NOMO-1 (cell line): ENCODE measurements at regions not wholly inside any gene's neighbourhood (a gene's known extent, or its start where the extent isn't known, plus 50 kb on each side); places are given as distances from the start of the nearest gene placed in this dataset.
"Not testable (repeated sequence)": the region's sequence is repeated elsewhere in the genome, so short reads cannot be mapped to it uniquely, and the experiment has no call there.

ENCODE experiments used
- DNase-seq, 2 experiments: peaks; one replicate each; lab custom pipeline; 2025; ENCODE audit not compliant: unreplicated experiment in 2 of 2; lab: John Stamatoyannopoulos, UW

DNA sequence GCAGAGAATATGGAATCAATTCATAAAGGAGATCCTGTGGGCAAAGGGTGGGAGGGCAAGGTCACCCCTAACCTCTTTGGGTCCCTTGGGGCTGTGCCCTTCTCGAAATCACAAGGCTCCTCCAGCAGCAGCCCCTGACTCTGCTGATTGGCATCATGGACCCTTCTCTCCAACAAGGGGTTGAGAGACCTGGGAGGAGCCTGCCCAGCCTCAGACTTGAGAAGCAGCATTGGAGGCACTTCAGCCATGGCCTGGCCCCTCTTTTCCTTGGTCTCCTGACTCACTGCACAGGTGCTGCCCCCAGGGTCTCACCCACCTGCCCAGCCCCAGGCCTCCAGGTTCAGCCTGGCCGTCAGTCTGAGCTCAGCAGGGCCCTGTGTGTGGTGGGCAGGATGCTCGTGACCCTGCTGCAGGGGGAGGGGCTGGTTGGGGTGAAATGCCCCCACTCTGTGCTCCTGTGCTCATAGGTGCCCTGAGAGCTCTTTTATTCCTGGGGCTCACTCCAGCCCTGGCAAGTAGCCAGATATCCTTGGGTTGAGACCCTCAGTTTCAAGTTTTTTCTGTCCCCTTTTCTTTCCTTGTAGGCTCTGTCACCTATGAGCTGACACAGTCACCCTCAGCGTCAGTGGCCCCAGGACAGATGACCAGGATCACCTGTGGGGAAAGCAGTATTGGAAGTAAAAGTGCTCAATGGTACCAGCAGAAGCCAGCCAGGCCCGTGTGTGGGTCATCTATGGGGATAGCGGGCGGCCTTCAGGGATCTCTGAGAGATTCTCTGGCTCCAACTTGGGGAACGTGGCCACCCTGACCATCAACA lies 110.8 kb downstream of the GGTLC2 start:
- no peak for DNase-seq

DNA sequence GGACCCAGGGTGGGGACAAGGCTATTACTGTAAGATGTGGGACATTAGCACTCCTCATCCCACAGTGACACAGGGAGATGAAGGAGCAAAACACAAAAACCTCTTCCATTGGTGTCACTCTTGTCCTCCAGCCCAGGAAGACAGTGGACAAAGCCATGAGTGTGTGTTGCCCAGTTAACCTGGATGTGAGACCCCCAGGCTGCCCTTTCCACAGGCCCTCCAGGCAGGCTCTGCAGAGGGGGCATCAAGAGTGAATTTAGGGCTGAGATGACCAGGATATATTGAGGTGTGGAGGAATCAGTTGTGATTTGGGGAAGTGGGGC lies 111.3 kb downstream of the GGTLC2 start:
- no peak for DNase-seq

DNA sequence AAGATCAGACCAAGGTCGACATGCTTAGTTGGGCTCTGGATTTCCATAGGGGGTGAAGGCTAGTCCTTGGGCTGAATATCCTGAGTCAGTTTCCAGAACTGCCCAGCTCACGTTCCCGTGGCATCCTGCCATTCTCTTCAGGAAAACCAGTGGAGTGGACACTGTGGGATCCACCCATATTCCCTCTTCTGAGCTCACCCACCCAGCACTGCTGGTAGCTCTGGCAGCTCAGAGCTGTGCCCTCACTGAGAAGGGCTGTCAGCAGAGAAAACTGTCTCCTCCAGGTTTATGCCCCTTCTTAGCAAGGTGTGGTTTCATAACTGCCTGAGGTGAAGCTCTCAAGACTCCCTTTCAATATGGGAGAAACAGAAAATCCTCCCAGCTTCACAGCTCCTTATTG lies 111.7 kb downstream of the GGTLC2 start:
- DNase-seq, result no peak

DNA sequence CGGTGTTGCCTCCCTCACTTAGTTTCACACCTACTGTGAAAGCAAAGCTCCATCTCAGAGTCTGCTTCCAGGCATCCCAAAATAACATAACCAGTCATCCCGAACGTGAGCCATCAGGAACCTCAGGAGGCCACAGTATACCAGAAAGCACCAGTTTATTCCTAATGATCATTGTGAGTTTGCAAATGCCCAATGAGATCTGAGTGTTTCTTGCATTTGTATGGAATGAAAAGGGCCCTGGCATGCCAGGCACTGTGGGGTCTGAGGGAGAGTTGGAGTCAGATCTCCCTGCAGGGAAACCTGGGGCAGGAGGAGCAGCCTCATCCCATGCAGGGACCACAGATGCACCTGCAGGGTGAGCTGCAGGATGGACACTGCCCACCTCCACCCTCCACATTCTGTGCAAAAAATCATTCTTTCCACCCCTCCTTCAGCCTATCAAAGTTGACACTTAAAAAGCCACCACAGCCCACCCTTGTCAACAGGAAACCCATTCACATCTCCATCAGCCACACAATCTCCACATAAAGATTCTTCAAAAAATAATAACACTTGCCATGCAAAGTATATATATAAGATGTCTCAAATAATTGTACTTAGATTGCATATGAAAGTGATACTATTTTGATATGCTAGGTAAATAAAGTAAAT lies 112.3 kb downstream of the GGTLC2 start:
- not testable (repeated sequence) for DNase-seq

DNA sequence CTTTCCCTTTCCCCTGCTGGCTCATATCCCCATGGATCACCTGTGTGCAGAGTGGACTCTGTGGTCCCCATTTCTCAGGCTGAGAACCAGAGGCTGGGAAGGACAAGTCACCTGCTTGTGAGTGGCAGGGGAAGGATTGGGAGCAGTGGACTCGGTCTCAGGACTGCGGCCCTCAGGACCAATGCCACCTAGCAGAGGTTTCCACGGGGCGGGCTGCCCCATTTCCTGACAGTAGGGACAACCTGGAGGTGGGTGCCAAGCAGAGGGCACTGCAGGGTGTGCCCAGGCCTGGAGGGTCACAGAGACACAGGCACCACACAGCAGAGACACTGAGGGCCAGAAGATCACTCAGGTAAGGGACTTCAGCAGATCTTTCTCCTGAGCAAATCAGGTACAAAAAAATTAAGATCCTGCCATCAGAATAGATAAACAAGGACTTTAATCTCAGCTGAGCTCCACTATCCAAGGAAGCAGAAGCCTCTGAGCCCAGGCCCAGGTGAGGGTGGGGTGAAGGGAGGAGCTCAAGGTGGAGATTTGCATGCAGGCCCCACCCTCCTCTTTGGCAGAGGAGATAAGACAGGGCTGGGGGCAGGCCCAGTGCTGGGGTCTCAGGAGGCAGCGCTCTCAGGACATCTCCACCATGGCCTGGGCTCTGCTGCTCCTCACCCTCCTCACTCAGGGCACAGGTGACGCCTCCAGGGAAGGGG lies 113.8 kb downstream of the GGTLC2 start:
- not testable (repeated sequence) for DNase-seq

DNA sequence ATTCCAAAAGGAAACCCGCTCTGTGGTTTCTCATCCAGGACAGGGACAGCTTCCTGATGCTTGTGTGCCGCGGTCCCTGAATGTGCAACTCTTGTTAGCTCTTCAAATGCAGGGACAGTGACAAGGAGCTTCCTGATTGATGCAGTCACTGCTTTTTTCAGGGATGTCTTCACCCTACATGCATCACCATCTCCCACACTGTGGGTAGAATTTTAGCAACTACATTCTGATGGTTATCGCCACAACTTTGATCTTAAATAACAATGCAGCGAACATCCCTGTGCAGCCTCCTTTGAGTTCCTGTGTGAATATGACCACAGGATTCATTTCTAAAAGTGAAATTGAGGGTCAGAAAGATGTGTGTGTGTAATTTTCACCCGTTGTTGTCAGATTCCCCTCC lies 115.0 kb downstream of the GGTLC2 start:
- DNase-seq, result no peak

DNA sequence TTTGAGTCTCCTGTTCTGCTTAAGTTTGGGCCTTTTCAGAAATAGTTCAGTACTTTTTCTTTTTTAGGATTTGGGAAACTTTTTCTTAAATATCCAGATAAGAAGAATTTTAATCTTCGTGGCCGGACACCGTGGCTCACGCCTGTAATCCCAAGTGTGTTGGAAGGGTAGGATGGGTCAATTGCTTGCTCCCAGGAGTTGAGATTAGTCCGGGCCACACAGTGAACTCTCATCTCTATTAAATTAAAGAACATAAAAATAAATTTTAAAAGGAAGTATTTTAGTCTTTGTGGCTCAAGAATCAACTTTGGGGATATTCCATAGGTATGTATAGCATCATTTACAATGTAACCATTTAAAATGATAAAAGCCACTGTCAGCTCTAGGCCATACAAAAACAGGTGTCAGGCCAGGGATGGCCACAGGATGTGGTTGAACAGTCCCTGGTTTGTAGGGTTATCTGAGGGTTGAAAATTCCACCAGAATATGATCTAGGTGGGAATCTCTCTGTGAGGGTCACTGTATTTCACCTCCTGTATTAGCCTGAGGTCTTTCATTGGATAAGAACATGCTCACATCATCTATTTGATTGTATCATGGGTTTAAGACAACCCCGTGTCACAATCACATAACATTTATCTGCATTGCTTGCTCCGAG lies 115.6 kb downstream of the GGTLC2 start:
- DNase-seq, result no peak

DNA sequence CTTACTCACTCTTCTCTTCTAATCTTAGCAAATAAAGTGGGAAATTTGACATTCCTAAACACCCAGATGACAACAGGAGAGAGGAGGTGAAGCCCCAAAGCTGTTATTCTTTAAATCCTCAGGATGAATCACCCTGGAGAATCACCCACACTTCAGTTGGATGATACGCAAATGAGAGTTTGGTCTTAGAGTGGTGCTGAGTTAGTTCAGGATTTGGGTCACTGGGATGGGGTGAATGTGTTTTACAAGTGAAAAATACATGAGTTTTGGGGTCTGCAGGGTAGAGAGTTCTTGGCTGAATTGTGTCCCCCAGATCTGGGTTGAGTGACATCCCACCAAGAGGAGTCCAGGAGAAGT lies 117.2 kb downstream of the GGTLC2 start:
- no peak for DNase-seq

DNA sequence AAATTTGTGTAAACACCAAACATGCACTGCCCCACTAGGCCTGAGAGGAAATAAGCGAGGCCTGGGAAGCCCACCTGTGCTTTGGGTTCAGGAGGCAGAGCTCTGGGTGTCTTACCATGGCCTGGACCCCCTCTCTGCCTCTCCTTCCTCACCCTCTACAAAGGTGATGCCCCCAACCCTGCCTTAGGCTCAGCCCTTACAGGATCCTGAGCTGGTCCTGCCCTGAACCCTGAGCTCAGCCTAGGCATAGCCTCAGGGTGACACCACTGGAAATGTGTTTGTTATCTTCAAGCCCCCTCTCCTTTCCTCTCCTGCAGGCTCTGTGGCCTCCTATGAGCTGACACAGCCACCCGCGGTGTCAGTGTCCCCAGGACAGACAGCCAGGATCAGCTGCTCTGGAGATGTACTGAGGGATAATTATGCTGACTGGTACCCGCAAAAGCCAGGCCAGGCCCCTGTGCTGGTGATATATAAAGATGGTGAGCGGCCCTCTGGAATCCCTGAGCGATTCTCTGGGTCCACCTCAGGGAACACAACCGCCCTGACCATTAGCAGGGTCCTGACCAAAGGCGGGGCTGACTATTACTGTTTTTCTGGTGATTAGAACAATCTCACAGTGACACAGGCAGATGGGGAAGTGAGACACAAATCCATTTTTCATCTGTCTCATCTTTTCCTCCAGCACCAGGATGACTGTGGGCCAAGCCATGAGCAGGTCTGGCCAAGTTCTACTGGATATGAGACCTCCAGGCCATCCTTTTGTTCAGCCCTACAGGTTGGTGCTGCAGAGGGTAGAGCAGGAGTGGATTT lies 117.8 kb downstream of the GGTLC2 start:
- no peak for DNase-seq

DNA sequence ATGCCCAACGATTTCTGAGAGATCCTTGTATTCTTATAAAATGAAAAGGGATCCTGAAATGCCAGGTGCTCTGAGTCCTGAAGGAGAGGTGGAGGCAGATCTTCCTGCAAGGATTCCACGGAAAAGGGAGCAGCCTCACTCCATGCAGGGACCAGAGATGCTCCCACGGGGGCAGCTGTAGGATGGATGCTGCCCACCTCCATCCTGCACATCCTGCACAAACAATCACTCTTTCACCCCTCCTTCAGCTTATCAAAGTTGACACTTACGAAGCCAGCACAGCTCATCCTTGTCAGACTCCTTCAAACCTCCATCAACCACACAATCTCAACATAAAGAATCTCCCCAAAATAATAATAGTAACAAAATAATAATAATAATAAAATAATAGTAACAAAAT lies 119.1 kb downstream of the GGTLC2 start:
- no peak for DNase-seq

DNA sequence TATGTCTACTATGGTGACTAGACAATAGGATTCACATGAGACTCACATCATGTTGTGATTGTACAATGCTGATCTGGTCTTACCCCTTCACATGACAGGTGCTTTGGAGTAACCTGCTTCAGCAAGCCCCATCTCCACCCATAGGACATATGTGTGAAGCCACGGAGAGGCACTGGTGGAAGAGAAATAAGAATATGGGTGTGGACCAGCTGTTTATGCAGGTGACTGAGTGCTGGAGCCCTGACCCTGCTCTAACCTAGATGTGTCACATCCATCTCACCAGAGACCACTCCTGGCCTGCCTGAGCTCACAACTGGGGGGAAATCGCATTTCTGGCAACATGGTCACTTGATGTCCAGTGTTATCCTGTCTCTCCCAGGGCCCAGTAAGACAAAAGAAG lies 119.7 kb downstream of the GGTLC2 start:
- DNase-seq, result no peak

DNA sequence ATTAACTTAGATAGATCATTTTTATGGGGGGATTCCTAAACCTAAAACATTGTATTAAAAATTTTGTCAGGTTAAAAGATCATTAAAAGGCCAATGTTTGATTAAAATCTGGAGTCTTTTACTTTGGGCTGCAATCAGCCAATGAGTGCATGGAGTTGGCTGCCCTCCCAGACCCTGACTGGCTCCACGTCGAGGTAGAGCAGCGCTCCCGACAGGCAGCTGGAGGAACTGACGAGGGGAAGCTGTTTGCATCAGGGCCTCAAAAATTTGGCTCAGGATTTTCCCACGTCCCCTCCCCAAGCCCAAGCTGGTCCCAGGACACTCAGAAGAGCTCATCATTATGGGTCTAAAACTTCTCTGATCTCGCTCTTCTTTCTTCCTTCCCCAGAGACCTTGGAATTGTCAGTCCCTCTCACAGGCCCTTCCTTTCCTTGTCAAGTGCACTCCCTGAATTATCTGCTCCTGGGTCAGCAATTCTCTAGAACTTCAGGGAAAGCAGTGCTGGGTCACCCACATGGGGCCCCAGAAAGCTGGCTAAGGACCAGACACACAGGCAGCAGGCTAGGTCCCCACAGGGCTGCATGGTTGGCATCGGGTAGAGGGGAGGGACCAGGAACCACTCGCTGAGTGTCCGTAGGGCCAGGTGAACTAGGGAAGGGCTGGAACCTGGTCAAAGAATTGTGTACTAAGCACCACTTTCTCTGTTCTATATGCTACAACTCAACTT lies 119.6 kb upstream of the IGLL5 start:
- no peak for DNase-seq

DNA sequence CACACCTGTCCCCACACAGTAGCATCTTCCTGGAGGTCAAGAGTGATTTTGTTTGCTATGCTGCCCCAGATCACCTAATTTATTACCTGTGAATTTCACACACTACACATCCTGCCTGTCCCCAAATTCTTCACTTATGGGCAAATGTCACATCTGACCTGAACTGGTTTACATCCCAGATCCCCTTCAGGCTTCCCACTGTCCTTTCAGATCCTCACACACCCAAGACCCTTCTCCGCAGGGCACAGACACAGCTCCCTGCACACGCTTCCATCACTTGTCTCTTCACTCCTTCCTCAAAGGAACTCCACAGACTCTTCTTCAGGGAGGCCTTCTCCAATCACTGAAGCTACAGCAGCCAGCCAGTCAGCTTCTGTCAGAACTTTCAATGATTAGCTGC lies 118.7 kb upstream of the IGLL5 start:
- DNase-seq, result no peak

DNA sequence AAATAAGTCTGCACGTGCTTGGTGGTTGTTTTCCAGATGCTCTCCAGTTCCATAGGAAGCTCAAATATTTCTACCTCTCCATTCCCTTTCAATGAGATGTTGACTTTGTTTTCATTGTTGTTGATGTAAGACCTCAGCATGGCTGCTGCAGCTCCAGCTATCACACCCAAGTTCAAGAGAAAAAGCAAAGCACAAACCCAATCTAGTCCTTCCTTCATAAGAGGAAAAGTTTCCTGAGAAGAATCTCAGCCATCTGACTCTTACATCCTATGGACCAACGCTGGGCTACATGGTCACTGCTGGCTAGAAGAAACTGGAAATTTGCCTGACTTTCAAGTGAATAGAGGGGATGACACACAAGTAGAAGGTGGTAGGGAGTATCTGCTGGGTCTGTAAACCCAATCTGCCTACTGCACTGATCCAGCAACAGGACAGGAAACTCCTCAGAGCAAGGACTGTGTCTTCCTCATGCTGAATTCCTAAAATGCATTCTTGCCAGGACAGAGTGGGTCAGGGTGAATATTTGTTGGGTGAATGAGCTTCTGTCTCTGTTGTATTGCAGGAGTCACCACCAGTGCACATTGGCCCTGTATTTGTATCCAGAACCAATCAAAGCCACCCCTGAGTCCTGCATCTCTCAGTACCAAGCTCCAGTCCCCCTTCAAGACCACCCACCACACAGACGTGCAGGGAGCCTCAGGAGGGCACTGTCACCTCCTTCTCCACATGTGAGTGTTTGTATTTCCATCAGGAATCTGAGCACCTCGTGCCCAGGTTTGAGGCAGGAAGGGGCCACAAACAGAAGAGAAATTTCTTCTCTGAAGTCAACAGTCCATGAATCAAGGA lies 118.0 kb upstream of the IGLL5 start:
- DNase-seq, result no peak

DNA sequence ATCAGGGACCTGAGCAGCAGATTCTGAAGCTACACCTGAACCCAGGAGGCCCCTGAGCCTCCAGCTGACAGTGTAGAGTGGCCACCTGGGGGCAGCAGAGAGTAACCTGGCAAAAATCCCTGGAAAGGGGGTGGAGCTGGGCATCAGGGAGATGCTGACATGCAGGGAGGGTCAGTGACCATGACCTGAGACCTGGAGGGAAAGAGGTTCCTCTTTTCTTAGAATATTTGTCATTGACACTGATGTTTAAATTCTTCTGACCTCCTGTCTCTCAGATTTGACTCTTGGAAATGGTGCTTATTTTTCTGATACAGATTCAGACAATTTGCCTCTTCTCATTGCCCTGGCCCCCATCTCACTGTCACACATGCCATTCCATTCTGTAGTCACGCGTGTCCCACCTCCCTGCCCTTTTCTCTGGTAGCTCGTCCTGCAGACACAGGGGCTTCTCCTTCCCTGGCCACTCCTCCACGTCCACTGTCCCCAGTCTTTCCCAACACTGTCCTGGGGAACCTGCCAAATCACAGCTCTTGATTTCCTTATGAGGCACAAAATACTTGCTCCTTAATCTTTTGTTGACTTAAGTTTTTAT lies 117.2 kb upstream of the IGLL5 start:
- DNase-seq, result peak in 1 of 2 experiments; percentile 38

DNA sequence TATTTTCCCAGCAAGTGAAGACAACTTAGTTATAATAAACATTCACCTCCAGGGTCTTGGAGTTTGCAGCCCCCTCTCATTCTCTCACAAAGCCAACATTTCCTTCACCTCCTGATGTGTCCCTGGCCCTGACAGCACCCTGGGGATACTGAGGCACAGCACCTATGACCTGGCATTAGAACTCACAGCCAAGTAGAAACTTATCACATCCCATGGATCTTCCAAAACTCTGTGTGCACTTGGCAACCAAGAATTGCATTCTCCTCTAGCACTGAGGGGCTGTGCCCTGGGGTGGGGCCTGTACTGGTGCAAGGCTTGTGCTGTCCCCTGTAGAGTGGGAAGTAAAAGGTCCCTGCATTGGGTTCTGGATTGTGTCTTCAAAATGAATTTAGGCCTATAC lies 116.7 kb upstream of the IGLL5 start:
- DNase-seq, result no peak

DNA sequence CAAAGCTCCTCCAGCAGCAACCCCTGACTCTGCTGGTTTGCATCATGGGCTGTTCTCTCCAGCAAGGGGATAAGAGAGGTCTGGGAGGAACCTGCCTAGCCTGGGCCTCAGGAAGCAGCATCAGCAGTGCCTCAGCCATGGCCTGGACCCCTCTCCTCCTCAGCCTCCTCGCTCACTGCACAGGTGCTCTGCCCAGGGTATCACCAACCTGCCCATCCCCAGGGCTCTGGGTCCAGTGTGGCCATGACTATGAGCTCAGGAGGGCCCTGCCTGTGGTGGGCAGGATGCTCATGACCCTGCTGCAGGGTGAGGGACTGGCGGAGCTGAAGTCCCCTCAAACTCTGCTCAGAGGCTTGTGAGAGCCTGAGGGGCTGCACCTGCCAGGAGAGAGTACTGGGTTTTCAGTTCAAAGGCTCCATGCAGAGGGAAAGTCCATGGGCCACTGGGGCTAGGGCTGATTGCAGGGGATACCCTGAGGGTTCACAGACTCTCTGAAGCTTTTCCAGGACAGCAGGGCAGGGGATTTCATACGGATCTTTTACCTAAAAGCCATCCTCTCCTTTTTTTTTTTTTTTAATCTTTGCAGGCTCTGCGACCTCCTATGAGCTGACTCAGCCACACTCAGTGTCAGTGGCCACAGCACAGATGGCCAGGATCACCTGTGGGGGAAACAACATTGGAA lies 115.8 kb upstream of the IGLL5 start:
- DNase-seq, result no peak

DNA sequence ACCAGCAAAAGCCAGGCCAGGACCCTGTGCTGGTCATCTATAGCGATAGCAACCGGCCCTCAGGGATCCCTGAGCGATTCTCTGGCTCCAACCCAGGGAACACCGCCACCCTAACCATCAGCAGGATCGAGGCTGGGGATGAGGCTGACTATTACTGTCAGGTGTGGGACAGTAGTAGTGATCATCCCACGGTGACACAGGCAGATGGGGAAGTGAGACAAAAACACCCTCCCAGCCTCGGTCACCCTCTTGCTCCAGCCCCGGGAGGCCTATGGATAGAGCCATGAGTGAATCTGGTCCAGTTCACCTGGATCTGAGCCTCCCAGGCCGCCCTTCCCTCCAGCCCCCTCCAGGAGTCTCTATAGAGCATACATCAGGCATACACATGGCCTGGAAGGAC lies 115.2 kb upstream of the IGLL5 start:
- no peak for DNase-seq
